ENCODE measurements at regions not wholly inside any gene's neighbourhood (a gene's known extent, or its start where the extent isn't known, plus 50 kb on each side); places are given as distances from the start of the nearest gene placed in this dataset.

GRCh38 chr21:25385341-25385740, 221.9 kb downstream of the MRPL39 start:
- Histone ChIP-seq H4K20me1 (ENCODE audit: insufficient read depth) (no peaks in the 10 kb centered on the region), H2AFZ (ENCODE audit: low read depth) (no peak overlapping the region), H3K27ac (no peak overlapping the region), H3K79me2 (ENCODE audit: insufficient read depth, low read depth) (no peaks in the 10 kb centered on the region), H3K4me1 (ENCODE audit: low read depth, poor library complexity, severe bottlenecking) (no peaks in the 10 kb centered on the region), H3K9ac (no peak overlapping the region), H3K4me2 (no peak overlapping the region), H3K27me3 (ENCODE audit: insufficient read depth, low read depth) (no peaks in the 10 kb centered on the region), H3K4me3 (IDR thresholded peaks at IDR 0.05; ENCODE audit: insufficient read depth, low read depth, low read length) (no peak overlapping the region), H3K36me3 (ENCODE audit: insufficient read depth) (no peaks in the 10 kb centered on the region)
- TF ChIP-seq CTCF (conservative IDR thresholded peaks at IDR 0.05; ENCODE audit: low read depth, low read length): no peak

GRCh38 chr21:25384782-25385181, 222.5 kb downstream of the MRPL39 start:
- H3K4me2 ChIP-seq: no peak overlapping the region
- H4K20me1 ChIP-seq (ENCODE audit: insufficient read depth): no peaks in the 10 kb centered on the region
- H3K4me1 ChIP-seq (ENCODE audit: low read depth, poor library complexity, severe bottlenecking): no peaks in the 10 kb centered on the region
- no peak overlapping the region for H3K9ac ChIP-seq
- no peak overlapping the region for H3K27ac ChIP-seq
- TF ChIP-seq CTCF (conservative IDR thresholded peaks at IDR 0.05; ENCODE audit: low read depth, low read length): no peak
- no peaks in the 10 kb centered on the region for H3K36me3 ChIP-seq (ENCODE audit: insufficient read depth)
- no peaks in the 10 kb centered on the region for H3K79me2 ChIP-seq (ENCODE audit: insufficient read depth, low read depth)
- no peaks in the 10 kb centered on the region for H3K27me3 ChIP-seq (ENCODE audit: insufficient read depth, low read depth)
- no peak overlapping the region for H2AFZ ChIP-seq (ENCODE audit: low read depth)
- no peak overlapping the region for H3K4me3 ChIP-seq (IDR thresholded peaks at IDR 0.05; ENCODE audit: insufficient read depth, low read depth, low read length)

DNA sequence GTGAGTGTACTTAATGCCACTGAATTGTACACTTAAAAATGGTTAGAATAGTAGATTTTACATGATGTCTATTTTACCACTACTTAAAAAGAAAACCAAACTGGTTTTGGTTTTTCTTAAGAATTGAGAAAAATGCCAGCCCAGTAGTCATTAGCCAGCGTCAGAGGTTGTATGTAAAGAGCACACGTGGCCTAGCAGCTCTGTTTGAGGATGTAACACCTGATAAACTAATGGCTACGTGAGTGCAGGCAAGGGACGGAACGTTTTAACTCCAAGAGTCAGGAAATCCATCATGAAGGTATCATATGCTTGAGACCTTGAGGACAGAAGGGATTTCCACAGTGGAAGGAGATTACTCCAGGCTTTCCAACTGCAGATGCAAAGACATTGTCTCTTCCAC, 223.7 kb downstream of the MRPL39 start:
- H3K4me2 ChIP-seq: no peak overlapping the region
- no peaks in the 10 kb centered on the region for H3K36me3 ChIP-seq (ENCODE audit: insufficient read depth)
- H3K79me2 ChIP-seq (ENCODE audit: insufficient read depth, low read depth): no peaks in the 10 kb centered on the region
- no peak overlapping the region for H3K9ac ChIP-seq
- no peaks in the 10 kb centered on the region for H4K20me1 ChIP-seq (ENCODE audit: insufficient read depth)
- no peaks in the 10 kb centered on the region for H3K27me3 ChIP-seq (ENCODE audit: insufficient read depth, low read depth)
- no peak for TF ChIP-seq CTCF (conservative IDR thresholded peaks at IDR 0.05; ENCODE audit: low read depth, low read length)
- no peaks in the 10 kb centered on the region for H3K4me1 ChIP-seq (ENCODE audit: low read depth, poor library complexity, severe bottlenecking)
- H3K27ac ChIP-seq: no peak overlapping the region
- H3K4me3 ChIP-seq (IDR thresholded peaks at IDR 0.05; ENCODE audit: insufficient read depth, low read depth, low read length): no peak overlapping the region
- H2AFZ ChIP-seq (ENCODE audit: low read depth): no peak overlapping the region

- H3K4me3 ChIP-seq (IDR thresholded peaks at IDR 0.05; ENCODE audit: insufficient read depth, low read depth, low read length): no peak overlapping the region
- H3K9ac ChIP-seq: no peak overlapping the region
Measured at GRCh38 chr21:25381936-25382452, 225.3 kb downstream of the MRPL39 start.

More at GRCh38 chr21:25381936-25382452, 225.3 kb downstream of the MRPL39 start:
- no peak overlapping the region for H2AFZ ChIP-seq (ENCODE audit: low read depth)
- no peak overlapping the region for H3K27ac ChIP-seq
- no peaks in the 10 kb centered on the region for H3K36me3 ChIP-seq (ENCODE audit: insufficient read depth)
- H3K79me2 ChIP-seq (ENCODE audit: insufficient read depth, low read depth): no peaks in the 10 kb centered on the region
- H3K4me2 ChIP-seq: no peak overlapping the region
- H3K27me3 ChIP-seq (ENCODE audit: insufficient read depth, low read depth): no peaks in the 10 kb centered on the region
- TF ChIP-seq CTCF (conservative IDR thresholded peaks at IDR 0.05; ENCODE audit: low read depth, low read length): no peak
- H3K4me1 ChIP-seq (ENCODE audit: low read depth, poor library complexity, severe bottlenecking): no peaks in the 10 kb centered on the region
- H4K20me1 ChIP-seq (ENCODE audit: insufficient read depth): no peaks in the 10 kb centered on the region
